NCI-H2196 (cell line): ENCODE measurements at regions not wholly inside any gene's neighbourhood (a gene's known extent, or its start where the extent isn't known, plus 50 kb on each side); places are given as distances from the start of the nearest gene placed in this dataset.

ENCODE experiments used
- DNase-seq: peaks from one replicate; lab custom pipeline; 2025; ENCODE audit not compliant: unreplicated experiment; lab: John Stamatoyannopoulos, UW

GRCh38 chr15:87634361-87634760 is 622.2 kb downstream of the NTRK3 start:
- DNase-seq, result no peak

GRCh38 chr15:87633525-87633924 is 623.0 kb downstream of the NTRK3 start:
- no peak for DNase-seq

DNA sequence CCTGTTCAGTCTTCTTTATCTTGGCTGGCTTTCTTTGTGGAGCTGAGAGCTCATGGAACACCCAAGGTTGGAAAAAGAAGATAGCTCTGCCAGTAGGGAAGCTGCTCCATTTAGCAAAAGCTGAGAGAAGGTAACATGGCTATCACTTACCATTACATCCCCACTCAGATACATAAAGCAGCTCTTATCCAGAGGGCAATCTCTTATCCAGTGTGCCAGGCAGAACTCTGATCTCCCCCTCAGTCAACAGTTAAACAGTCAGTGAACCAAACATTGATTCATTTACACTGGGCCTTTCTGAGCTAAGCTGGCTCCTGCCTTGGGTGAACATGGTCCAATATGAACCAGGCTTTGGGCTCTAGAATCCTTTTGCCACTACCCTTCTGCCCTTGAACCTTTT is 624.2 kb downstream of the NTRK3 start:
- DNase-seq, result no peak

DNA sequence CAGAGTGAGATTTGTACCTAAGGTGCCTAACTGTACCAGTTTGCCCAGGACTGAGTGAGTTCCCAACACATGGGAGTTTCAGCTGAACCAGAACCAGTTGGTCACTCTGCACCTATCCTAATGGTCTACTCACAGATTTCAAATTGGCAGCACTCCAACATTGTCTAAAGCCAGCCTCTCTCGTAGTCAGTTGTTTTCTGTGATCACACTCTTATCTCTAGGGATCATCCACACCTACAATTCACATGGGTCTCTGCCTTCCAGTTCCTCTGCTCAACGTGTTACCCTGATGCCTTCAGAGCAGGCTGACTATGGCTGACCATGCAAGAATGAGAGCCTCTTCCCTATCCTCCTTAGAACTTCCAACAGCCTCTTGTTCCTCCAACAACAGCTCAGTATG is 624.8 kb downstream of the NTRK3 start:
- DNase-seq, result no peak

- no peak for DNase-seq
Observed at GRCh38 chr15:87631093-87631492, 625.4 kb downstream of the NTRK3 start.

DNA sequence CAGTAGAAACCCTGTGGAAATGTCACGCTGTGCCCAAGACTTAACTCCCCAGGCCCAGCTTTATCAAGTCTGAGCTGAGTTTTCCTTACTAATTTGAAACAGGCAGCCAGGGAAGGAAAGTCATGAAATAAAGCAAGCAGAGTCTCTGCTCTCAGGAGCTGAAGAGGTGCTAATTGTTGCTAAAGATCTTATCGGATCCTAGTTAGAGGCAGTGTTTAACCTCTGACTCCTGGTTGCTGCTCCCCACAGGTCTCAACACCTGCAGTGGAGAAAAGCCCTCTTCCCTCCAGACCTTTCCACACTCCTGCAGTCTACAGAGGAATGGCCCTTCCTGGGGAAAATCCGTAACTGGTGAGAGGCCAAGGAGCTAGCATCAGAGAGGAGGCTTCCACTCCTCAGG is 628.2 kb downstream of the NTRK3 start:
- DNase-seq, result no peak

DNA sequence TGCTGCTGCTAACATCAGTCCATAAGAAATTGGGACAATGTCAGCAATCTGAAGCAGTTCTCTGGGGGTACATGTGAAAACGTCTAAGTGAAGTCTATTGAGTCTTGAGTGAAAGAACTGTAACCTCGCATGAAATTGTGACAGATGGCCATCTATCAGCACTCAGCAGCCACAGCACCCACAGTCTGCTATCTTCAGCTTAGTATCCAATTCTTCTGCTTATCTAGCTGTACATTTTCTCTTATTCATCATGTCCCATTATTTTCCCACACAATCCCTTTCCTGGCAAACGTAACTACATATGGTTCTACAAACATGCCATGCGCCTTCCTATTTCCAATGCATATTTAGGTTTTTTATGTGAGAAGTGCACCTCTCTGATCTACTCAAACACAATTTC is 629.7 kb downstream of the NTRK3 start:
- no peak for DNase-seq

DNA sequence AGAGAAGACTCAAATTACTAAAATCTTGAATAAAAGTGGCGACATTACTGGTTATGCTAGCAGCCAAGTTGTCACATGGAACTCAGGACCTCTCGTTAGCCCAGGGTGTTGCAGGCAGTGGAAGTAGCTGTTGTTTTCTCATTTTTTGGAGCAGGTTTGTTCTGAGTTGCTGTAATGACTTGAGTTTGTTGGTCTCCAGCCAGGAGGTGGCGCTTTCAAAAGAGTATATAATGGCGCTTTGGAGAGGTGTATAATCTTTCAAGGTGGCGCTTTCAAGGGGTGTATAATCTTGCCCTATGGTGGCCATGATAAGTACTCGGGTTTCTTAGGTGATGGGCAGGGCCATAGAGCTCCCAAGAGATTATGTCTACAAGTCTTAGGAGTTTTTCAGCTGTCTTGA is 632.7 kb downstream of the NTRK3 start:
- DNase-seq, result no peak

DNA sequence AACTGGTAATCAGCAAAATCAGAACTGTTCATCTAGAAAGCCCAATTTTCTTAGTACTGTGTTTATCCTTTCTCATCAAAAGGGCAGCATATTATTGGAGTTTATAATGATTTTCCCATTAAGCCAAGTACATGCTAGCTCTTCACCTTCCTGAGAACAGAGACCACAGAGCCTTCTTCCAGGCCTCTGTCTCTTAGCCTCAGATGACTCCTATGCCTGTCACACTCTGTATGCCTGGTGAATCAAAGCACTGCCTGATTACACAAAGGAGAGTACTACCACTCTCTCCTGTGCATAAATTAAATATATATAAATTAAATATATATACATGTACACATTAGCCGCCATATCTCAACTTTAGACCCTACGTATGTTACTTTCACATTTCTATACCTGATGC is 636.1 kb downstream of the NTRK3 start:
- DNase-seq, result no peak

GRCh38 chr15:87619161-87619960 is 637.2 kb downstream of the NTRK3 start:
- DNase-seq, result peak; percentile 2

- no peak for DNase-seq
Observed at GRCh38 chr15:87618203-87618725, 638.3 kb downstream of the NTRK3 start.

DNA sequence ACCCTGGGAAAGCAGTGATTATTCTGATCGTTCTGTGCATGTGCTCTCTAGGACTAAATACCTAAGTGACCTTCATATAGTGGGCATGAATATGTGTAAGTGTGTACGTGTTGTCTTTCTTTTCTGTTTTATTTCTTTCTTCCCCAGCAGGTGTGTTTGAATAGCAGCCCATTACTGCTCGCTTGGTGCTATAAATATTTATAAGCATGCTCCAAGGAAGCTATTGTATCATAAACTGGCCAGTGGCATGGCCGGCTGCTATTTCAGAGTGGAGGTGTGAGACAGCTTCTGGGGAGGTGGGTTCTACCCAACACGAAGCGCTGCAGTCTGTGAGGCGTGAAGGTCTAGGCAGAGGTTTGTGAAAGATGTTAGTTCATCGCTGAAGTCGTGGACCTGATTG is 641.8 kb downstream of the NTRK3 start:
- no peak for DNase-seq

DNA sequence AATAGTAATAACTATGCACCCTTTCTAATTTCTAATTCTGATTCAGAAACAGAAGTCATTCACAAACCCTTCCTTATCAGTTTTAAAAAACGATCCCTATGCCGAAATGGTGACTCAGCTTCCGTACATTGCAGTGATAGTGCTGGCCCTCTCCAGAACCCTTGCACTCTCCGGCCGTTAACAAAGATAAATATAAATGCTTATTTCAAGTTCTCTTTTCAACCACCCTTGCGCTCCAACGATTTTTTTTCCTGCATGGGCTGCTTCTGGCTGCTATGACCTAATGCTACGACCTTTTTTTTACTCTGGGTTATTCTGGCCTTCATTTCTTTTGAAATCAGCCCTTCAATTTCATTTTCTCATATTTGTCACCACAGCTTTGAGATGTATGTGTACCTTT is 646.2 kb downstream of the NTRK3 start:
- DNase-seq, result no peak

GRCh38 chr15:87609894-87610293 is 646.6 kb downstream of the NTRK3 start:
- DNase-seq, result no peak

GRCh38 chr15:87609474-87609873 is 647.1 kb downstream of the NTRK3 start:
- no peak for DNase-seq

- DNase-seq, result no peak
Observed at GRCh38 chr15:87608238-87609028, 648.1 kb downstream of the NTRK3 start.

- DNase-seq, result no peak
Observed at GRCh38 chr15:87606971-87607370, 649.6 kb downstream of the NTRK3 start.

DNA sequence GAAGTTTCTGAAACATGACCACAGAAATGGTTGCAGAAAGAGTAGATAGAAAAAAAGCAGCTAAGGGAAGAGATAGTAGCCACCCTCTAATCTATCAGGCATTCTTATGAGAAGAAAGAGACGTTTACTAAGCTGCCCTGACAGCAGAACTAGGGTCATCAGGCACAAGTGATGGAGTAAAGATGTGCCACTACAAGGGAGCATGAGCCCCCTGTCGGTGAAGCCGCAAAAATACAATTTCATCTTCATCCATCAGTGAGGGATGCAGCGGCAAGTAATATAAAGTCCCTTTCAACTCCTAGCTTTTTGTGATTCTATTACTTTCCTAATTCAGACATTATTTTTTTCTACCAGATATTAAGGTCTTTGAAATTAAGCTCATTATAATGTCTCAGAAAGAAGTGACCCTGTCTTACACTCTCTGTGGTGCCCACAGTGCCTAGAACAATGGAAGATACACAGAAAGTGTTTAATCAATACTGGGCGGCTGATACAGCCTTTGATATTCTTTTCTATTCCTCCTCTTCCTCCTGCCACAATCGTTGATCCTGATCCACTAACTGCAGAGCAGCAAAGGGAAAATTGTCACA is 651.6 kb downstream of the NTRK3 start:
- no peak for DNase-seq

DNA sequence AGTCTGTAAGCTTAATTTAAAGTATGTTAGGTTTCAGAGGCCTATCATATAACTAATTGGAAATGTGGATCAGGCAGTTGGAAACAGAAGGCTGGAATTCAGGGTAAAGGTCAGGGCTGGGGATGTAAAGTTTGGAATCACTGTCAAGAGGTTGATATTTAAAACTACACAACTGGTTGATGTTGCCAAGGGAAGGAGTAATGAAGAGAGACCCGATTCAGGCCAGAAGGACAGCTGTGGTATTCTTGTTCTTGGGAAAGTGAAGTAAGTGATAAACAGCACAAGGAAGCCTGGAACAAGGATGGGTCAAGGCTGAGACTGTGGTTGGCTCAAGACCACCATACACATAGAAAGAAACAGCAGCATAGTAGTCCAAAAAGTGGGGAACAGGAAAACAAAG is 654.2 kb downstream of the NTRK3 start:
- no peak for DNase-seq

GRCh38 chr15:87599616-87600015 is 656.9 kb downstream of the NTRK3 start:
- no peak for DNase-seq

DNA sequence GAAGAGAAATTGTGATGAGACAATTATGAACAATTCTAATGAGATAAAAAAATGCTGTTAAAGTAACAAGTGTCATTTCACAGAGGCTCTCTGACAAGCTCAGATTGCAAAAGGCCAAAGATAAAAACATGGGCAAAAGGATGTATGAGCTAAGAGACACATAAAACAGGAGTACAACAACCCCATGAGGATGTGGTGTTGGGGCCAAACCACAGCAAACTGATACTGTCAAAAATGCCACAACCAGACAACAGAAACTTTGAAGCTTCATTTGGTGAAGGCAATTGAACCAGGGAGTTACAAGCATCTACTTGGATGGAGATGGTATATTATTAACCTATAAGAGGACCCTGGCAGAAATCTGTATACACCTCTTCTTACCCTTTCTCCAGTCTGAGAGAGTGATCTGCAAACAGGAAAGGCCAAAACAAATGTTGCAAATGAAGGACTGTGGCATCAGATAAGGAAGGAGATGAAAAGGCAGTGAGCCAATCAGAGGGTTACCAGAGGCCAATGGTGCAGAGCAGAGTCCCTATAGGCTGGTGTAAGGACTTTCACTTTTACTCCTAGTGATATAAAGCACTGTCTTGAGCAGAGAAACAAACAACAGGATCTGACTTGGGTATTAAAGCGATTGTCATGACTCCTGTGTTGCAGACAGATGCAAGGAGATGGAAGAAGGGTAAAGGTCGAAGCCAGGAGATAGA is 659.0 kb downstream of the NTRK3 start:
- DNase-seq, result peak; percentile 34
